ENCODE measurements at regions not wholly inside any gene's neighbourhood (a gene's known extent, or its start where the extent isn't known, plus 50 kb on each side); places are given as distances from the start of the nearest gene placed in this dataset.

DNA sequence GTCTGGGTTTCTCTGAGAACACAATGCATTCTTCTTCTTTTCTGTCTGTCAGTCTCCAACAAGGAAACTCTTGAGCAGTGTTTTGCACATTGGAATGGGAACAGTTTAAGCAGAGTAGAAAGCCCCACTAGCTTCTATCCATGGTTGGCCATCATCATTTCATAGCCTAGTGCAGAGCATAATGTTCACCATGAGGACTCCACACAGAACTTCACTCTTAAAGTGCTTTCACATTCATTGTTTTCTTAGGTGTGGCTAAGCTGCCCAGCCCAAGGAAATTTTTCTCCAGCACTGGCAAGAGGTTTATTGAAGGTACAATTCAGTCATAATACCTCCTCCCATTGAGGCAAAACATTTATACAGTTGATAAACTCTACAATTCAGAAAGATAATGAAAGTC is 503.0 kb upstream of the CD180 start:
- TF ChIP-seq, protein P1, sequence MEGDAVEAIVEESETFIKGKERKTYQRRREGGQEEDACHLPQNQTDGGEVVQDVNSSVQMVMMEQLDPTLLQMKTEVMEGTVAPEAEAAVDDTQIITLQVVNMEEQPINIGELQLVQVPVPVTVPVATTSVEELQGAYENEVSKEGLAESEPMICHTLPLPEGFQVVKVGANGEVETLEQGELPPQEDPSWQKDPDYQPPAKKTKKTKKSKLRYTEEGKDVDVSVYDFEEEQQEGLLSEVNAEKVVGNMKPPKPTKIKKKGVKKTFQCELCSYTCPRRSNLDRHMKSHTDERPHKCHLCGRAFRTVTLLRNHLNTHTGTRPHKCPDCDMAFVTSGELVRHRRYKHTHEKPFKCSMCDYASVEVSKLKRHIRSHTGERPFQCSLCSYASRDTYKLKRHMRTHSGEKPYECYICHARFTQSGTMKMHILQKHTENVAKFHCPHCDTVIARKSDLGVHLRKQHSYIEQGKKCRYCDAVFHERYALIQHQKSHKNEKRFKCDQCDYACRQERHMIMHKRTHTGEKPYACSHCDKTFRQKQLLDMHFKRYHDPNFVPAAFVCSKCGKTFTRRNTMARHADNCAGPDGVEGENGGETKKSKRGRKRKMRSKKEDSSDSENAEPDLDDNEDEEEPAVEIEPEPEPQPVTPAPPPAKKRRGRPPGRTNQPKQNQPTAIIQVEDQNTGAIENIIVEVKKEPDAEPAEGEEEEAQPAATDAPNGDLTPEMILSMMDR (IDR thresholded peaks at IDR 0.05; ENCODE audit: low read depth, low read length, missing input control) = no peak
- no peak for TF ChIP-seq MAX (IDR thresholded peaks at IDR 0.05)
- no peak for TF ChIP-seq NR2F2 (IDR thresholded peaks at IDR 0.05)
- TF ChIP-seq TAF1 (conservative IDR thresholded peaks at IDR 0.05) = no peak
- no peak for TF ChIP-seq YY1 (IDR thresholded peaks at IDR 0.05)
- no peak for TF ChIP-seq JUND (IDR thresholded peaks at IDR 0.05)
- TF ChIP-seq, protein P2, sequence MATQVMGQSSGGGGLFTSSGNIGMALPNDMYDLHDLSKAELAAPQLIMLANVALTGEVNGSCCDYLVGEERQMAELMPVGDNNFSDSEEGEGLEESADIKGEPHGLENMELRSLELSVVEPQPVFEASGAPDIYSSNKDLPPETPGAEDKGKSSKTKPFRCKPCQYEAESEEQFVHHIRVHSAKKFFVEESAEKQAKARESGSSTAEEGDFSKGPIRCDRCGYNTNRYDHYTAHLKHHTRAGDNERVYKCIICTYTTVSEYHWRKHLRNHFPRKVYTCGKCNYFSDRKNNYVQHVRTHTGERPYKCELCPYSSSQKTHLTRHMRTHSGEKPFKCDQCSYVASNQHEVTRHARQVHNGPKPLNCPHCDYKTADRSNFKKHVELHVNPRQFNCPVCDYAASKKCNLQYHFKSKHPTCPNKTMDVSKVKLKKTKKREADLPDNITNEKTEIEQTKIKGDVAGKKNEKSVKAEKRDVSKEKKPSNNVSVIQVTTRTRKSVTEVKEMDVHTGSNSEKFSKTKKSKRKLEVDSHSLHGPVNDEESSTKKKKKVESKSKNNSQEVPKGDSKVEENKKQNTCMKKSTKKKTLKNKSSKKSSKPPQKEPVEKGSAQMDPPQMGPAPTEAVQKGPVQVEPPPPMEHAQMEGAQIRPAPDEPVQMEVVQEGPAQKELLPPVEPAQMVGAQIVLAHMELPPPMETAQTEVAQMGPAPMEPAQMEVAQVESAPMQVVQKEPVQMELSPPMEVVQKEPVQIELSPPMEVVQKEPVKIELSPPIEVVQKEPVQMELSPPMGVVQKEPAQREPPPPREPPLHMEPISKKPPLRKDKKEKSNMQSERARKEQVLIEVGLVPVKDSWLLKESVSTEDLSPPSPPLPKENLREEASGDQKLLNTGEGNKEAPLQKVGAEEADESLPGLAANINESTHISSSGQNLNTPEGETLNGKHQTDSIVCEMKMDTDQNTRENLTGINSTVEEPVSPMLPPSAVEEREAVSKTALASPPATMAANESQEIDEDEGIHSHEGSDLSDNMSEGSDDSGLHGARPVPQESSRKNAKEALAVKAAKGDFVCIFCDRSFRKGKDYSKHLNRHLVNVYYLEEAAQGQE (IDR thresholded peaks at IDR 0.05) = no peak
- no peak for TF ChIP-seq RAD21 (IDR thresholded peaks at IDR 0.05)
- TF ChIP-seq FOXA2 (IDR thresholded peaks at IDR 0.05) = no peak
- no peak for TF ChIP-seq SP1 (IDR thresholded peaks at IDR 0.05)
- TF ChIP-seq RXRA (IDR thresholded peaks at IDR 0.05) = no peak
- TF ChIP-seq GABPA (IDR thresholded peaks at IDR 0.05 in 1 of 2, conservative IDR thresholded peaks at IDR 0.05 in 1 of 2) = no peak
- no peak for TF ChIP-seq EGR1 (IDR thresholded peaks at IDR 0.05; ENCODE audit: low read depth in 2 of 2)
- TF ChIP-seq HNF4A (conservative IDR thresholded peaks at IDR 0.05) = no peak

Measured in liver (tissue), 3 donors.